HG03378 (cell line): ENCODE measurements at regions not wholly inside any gene's neighbourhood (a gene's known extent, or its start where the extent isn't known, plus 50 kb on each side); places are given as distances from the start of the nearest gene placed in this dataset.
"Not testable (repeated sequence)": the region's sequence is repeated elsewhere in the genome, so short reads cannot be mapped to it uniquely, and the experiment has no call there.

Source experiments
- ATAC-seq: cut with Tn5 transposase; IDR thresholded peaks from one replicate; pipeline ENCODE4 v1.9.1; 2021; ENCODE audit warnings: mild to moderate bottlenecking, moderate library complexity; ENCODE audit not compliant: unreplicated experiment

DNA sequence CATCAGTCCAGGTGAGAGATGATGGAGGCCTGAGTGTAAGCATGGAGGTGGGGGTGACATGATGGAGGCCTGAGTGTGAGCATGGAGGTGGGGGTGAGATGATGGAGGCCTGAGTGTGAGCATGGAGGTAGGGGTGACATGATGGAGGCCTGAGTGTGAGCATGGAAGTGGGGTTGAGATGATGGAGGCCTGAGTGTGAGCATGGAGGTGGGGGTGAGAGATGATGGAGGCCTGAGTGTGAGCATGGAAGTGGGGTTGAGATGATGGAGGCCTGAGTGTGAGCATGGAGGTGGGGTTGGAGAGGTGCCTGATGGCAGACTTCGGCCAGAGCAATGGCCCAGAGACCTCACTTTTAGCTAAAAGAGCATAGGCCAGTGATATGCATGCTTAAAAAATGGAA, 269.9 kb upstream of the PLPP4 start:
- ATAC-seq: not testable (repeated sequence)

DNA sequence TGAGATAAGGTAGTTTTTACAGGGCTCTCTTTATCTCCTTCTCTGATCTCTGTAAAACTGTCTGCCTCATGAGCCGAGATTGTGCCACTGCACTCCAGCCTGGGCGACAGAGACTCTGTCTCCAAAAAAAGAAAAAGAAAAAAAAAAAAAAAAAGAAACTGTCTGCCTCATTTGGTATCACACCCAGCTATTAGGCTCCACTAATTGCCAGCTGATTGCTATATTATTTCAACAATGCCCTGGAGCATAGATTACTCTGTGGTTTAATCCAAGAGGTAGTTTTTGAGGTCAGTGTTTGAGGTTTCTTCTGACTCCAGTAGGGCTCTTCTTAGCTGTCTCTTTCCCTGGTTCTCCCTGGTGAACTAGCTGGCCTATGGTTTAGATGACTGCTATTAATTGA, 268.1 kb upstream of the PLPP4 start:
- no peak for ATAC-seq

DNA sequence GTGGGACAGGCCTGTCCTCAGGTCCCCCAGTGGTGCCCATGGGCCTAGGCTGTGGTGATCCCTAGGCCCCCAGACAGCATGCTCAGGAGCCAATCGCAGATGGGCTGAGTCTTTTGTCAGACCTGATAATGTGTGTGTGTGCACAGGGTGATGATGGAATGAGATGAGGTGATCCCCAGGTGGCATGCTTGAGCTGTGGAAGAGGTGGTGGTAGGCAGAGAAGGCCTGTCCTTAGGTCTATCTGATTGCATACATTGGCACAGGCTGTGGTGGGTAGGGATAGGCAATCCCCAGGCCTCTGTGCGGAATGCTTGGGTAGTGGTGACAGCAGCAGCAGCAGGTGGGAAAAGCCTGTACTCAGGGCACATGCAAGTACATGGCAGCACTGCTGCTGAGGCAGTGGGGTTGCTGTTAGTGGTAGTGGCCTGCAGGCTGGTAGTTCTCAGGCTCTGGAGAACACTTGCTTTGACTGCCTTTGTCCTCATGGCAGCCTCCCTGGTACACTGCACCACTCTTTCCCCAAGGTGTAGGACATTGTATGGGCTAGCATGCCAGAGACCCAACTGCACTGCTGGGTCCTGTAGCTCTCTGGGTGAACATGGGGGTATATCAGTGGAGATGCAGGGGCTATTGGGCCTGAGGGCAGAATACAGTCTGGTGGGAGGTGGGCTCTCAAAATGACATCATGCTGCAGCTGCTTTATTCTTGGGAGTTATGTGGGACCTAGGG, 260.9 kb upstream of the PLPP4 start:
- no peak for ATAC-seq

DNA sequence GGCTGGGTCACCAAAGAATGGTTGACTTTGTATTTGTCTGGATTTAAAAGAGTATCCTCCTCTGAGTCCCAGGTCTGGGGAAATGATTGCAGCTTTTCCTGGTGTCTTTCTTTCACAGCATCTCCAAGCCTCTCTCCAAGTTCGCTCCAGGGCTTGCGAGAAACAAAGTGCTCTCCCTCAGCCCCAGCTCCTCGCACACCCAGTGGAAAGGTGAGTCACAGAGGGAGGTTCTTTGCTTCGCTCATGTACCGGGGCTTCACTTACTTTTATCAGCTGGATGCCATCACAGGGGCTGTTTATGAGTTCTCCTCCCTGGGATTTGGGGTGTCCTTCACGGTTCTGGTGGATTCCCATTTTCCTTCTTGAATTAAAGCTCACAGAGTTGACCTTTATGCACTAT, 252.2 kb upstream of the PLPP4 start:
- ATAC-seq: no peak

DNA sequence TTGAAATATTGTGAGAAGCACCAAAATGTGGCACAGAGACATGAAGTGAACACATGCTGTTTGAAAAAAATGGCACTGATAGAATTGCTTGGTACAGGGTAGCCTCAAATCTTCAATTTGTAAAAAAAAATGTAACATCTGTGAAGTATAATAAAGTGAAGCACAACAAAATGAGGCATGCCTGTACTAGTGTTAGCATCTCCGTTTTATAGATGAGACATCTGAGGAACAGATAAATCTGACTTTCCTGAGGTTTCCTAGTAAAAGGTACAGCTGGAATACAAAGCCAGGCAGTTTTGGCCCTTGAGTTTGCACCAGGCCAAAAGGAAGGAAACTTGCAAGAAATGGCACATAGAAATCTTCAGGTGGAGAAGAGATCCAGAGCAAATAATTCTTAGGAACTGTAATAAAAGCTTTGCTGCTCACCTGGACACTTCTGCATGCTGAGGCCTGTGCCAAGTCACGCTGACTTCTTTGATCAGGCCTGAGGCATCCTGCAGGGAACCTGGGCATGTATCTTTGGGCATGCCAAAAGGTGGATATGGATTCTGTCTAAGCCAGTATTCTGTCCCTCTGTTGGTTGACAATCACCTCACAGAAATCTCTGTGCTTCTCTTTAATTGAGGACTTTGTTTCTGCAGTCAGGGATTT, 251.5 kb upstream of the PLPP4 start:
- no peak for ATAC-seq

DNA sequence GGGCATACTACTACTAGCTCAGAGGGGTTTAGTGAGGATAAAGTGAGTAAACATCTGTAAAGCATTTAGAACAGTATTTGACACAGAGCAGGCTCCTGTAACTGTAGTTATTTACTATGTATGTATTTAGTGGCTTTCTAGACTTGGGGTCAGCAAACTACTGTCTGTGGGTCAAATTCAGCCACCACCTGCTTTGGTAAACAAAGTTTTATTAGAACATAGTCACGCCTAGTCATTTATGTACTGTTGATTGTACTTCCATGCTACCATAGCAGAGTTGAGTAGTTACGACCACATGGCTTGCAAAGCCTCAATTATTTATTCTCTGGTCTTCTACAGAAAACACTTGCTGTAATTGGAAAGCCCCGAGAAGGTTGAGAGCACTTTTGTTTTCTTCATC, 248.5 kb upstream of the PLPP4 start:
- no peak for ATAC-seq

DNA sequence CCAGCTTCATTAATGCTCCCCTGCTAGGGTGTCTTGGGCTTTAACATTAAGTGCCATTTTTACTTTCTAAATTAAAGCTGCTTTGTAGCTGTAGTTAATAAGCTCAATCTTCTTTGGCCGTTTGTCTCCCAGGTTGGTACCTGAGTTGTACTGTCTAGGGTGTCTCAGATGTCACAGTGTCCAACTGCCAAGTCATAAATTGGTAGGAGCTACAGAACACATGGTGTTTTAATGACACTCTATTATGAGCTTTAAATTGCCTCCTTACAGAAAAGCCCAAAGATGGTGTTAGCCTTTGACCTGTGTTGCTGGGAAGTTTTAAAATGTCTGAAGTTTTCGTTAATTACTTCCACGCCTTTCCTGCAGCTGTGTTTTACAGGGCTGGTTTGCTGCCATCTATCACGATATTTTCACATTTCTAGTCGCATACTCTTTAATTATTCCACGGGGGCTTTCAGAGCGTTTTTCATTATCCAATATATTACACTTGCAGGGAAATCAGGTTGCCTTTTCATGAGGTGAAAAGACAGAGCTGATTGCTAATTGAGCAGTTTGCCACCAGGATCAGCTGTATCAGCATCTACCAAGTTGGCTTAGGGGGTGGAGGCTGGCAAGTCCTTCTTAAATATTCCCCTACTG, 247.8 kb upstream of the PLPP4 start:
- no peak for ATAC-seq

DNA sequence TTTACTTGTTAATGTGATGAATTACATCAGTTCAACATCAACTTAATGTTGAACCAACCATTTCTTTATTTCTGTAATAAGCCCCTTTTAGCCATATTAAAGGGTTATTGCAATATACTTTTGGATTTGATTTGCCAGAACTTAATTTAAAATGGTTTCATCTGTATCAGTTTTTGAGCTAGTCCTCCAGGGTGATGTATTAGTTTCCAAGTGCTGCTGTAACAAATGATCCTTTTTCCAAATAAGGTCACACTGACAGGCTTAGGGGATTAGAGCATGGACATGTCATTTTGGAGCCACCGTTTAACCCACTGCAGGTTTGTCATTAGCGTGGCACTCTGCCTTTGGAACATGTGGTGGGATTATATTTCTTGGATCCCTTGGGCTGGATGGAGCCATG, 244.8 kb upstream of the PLPP4 start:
- no peak for ATAC-seq

DNA sequence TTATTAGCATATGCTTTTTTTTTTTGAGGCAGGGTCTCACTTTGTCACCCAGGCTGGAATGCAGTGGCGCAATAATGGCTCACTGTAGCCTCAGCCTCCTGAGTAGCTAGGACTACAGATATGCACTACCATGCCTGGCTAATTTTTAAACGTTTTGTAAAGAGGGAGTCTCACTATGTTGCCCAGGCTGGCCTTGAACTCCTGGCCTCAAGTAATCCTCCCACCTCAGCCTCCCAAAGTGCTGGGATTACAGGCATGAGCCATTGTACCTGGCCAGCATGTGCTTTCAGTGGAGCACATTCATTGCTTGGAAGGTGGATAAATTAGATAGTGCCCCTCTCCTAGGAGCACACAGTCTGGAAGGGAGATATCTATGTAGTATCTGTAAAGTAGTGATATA, 243.7 kb upstream of the PLPP4 start:
- not testable (repeated sequence) for ATAC-seq

DNA sequence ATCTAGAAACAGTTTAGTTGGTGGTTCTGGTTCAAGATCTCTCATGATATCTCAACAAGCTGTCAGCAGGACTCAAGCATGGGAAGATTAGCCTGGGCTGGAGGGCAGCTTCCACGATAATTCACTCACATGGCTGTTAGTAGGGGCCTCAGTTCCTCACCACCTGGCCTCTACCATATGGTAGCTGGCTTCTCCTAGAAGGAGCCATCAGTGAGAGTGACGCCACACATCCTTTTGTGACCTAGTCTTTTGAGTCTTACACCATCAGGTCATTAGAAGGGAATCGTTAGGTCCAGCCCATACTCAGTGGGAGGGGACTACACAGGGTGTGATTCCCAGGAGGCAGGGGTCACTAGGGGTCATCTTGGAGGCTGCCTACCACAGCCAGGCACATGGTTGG, 239.3 kb upstream of the PLPP4 start:
- ATAC-seq: no peak

DNA sequence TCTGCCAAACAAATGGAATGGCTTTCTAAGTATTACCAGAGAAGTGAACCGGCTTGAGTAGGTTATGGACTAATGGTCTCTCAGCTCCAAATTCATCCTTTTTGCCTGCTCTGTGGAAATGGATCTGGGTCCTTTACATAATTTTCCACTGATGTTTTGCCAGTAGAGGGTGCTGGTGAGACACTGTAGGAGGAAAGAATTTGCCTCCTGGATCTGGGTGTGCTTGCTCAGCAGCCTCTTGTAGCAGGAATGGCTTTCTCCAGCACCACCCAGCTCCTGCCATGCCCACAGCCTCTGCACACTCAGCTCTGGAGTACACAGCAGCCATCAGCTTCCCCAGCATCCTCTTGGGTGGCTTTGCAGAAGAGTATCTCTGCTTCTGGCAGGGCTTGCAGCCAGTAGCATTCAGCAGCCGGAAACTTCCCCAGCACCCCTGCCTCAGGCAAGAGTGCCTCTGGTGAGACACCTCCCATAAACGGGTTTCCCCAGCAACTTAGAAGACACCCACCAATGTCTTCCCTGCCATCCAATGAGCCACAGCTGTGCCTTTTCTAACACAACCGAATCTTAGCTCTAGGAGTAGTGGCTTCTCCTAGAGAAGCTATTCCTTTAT, 235.0 kb upstream of the PLPP4 start:
- ATAC-seq: no peak

DNA sequence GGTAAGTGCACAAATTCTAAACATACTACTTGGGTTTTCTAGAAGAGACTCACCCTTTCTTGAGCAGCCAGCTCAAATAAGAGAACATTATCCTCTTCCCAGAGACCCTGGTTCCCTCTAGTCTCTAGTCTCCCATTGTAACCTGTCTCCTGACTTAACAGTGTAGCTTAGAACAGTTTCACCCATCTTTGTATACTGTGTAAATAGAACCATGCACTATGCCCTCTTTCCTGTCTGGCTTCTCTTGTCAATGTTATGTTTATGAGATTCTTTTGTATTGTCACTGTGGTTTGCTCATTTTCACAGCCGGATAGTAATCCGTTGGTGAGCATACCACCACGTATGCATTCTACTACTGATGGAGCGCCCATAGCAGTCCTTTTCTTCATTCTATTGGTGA, 227.4 kb upstream of the PLPP4 start:
- ATAC-seq: no peak

DNA sequence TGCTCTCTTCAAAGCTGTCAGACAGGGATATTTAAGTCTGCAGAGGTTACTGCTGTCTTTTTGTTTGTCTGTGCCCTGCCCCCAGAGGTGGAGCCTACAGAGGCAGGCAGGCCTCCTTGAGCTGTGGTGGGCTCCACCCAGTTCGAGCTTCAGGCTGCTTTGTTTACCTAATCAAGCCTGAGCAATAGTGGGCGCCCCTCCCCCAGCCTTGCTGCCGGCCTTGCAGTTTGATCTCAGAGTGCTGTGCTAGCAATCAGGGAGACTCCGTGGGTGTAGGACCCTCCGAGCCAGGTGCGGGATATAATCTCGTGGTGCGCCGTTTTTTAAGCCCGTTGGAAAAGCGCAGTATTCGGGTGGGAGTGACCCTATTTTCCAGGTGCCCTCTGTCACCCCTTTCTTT, 217.3 kb upstream of the PLPP4 start:
- ATAC-seq: not testable (repeated sequence)

DNA sequence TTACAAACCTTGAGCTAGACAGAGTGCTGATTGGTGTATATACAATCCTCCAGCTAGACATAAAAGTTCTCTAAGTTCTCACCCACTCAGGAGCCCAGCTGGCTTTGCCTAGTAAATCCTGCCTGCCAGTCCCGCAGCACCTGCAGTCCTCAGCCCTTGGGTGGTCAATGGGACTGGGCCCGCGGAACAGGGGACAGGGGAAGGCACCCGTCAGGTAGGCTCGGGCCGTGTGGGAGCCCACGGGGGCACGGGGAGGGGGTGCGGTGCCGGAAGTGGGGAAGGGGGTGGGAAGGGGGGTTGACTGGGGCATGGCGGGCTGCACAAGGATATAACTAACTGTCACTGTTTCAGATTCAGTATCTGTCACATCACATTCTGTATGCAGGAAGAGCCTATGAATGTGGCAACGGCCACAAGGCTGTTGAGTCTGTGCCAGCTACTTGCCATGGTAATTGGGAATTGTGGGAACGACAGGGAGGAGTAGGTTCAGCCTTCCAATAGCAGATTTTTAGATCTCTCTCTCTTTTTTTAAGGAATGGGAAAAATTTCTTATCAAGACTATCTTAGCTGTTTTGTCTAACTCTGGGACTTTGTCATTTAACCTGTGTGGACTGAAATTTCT, 205.1 kb upstream of the PLPP4 start:
- ATAC-seq: no peak

DNA sequence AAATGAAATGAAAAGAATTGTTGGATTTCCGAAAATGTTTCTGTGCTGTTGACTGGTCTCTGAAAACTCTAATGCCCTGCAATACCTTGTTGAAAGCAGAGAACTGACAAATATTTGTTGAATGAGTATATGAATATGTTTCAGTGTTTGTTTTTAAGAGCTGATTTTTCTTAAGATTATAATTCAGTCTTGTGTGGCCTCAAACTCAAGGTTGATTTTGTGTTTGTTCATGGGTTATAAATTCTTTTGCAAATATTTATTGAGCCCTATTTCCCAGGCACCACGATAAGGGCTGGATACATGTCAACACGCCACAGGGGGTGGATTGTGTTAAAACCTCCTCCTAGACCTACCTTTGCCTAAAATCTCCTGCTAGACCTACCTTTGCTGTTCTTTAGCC, 203.9 kb upstream of the PLPP4 start:
- no peak for ATAC-seq

DNA sequence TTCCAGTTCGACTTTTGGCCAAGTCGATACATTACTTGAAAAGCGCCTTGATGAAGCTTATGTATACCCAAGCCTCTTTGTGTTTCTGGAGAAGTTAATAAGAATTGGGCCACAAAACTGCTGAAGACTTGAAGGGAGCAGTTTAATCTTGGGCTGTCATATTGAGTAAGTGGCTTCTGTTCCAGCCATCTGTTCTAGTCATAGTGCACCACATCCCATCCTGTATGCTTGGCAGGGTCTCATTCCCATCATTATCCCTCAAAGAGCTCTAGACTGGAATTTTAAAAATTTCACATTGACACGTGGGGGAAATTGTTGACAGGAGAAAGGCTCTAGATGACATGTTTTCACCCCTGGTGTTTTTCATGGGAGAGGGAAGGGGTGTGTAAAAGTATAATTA, 196.6 kb upstream of the PLPP4 start:
- ATAC-seq: no peak

DNA sequence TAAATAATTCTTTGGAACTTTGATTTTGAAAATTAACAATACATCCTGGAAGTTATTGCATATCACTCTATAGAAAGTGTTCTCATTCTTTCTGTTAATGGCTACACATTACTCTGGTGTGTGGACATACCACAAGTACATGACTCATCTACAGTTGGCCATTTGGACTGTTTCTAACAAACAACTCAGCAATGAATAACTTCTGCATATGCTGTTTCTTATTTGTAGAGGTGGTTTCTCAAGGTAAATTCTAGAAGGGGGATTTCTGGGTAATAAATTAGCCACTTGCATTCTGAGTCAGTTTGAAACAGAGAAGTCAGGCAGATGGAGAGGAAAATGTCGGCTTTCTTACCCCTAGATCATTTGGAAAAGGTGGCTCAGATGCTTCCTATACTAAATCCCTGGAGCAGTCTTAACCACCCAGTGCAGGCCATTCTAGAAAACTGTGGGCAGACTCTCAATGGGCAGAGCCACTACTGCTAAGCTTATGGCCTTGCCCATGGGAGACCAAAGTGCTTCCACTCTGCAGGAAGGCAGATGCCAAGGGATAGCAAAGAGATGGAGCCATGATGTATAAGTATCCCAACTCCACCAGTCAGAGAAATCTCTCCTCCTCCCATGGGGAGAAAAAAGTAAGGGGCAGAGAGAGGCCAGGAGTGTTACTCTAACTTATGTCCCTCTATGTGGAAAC, 194.0 kb upstream of the PLPP4 start:
- peak; percentile 94 for ATAC-seq

DNA sequence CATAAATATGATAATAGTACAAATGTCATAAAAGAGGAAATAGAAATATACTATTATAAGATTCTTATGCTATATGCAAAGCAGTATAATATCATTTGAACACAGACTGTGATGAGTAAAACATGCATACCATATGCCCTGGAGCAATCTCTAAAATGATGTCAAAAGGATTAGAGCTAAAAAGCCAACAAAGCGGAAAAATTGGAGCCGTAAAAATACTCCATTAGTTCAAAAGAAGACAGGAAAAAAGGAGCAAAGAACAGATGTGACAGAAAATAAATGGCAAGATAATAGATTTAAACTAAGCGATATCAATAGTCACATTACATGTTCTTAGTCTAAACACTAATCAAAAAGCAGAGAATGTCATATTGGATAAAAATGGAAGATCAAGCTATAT, 191.0 kb upstream of the PLPP4 start:
- ATAC-seq: no peak

DNA sequence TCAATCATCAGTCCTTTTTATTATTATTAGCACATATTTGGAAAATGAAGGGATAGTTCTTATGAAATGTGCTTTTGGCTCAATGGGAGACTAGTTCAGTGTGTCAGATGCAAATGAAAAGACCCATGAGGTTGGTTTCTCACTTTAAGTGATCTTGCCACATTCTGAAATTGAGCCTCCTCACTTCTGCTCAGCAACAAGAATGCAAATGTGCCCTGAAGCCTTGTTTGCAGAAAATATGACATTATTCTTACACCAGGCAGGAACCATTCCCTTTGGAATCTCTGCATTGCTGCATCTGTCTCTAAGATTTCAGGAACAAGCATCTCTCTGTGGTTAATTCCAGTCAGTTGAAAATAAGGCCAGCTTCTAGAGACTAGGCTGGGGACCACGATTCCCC, 186.1 kb upstream of the PLPP4 start:
- no peak for ATAC-seq

DNA sequence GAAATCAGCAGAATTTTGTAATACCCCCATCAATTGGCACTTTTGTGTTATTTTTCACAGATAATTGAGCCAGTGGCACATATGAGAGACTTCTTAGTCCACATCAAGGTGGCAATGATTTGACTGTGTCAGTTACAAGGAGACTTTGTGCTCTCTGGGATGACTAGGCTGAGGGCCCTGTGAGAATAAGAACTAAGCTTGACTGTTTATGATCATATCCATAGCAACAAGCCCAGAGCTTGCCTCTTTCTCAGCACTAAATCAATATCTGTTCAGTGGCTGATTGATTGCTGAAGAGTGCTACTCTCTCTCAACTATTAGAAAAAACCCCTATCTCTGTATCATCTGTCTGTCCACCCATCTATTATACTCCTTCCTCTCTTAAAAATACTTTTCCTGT, 185.3 kb upstream of the PLPP4 start:
- no peak for ATAC-seq

DNA sequence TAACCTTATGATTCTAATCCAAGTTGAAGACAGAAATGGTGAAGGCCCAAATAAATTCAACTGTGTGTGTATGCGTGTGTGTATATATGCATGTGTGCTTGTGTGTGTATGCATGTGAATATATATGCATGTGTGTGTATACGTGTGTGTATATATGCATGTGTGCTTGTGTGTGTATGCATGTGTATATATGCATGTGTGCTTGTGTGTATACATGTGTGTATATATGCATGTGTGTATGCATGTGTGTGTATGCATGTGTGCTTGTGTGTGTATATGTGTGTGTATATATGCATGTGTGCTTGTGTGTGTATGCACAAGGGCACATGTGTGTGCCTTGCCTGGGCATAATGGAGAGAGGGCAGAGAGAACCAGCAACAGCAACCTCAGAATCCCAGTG, 184.7 kb upstream of the PLPP4 start:
- no peak for ATAC-seq
